ENCODE measurements at regions not wholly inside any gene's neighbourhood (a gene's known extent, or its start where the extent isn't known, plus 50 kb on each side); places are given as distances from the start of the nearest gene placed in this dataset.

- TF ChIP-seq FOXM1 (IDR thresholded peaks at IDR 0.05; ENCODE audit: low read depth, low read length) (no peak), FOXK2 (IDR thresholded peaks at IDR 0.05) (no peak), EZH2 (IDR thresholded peaks at IDR 0.05; ENCODE audit: borderline replicate concordance, control insufficient read depth, low read depth, low read length) (no peak), POLR2AphosphoS2 (IDR thresholded peaks at IDR 0.05; ENCODE audit: low read depth, low read length) (no peak), CTCF (IDR thresholded peaks at IDR 0.05 in 2 of 3, conservative IDR thresholded peaks at IDR 0.05 in 1 of 3; ENCODE audit: control insufficient read depth in 2 of 3, extremely low read depth in 1 of 3, insufficient read depth in 1 of 3, low read depth in 3 of 3, low read length in 3 of 3) (no peak), IKZF2 (IDR thresholded peaks at IDR 0.05) (no peak)
Measured at GRCh38 chr10:57788117-57788516, 479.6 kb downstream of the IPMK start.

All from GM12878 (cell line).